ENCODE measurements at regions not wholly inside any gene's neighbourhood (a gene's known extent, or its start where the extent isn't known, plus 50 kb on each side); places are given as distances from the start of the nearest gene placed in this dataset.

GRCh38 chr17:14856176-14856575 is 408.9 kb downstream of the PMP22 start:
- TF ChIP-seq CTCF (IDR thresholded peaks at IDR 0.05) (no peak), POLR2A (IDR thresholded peaks at IDR 0.05) (no peak)
